ENCODE measurements at regions not wholly inside any gene's neighbourhood (a gene's known extent, or its start where the extent isn't known, plus 50 kb on each side); places are given as distances from the start of the nearest gene placed in this dataset.

DNA sequence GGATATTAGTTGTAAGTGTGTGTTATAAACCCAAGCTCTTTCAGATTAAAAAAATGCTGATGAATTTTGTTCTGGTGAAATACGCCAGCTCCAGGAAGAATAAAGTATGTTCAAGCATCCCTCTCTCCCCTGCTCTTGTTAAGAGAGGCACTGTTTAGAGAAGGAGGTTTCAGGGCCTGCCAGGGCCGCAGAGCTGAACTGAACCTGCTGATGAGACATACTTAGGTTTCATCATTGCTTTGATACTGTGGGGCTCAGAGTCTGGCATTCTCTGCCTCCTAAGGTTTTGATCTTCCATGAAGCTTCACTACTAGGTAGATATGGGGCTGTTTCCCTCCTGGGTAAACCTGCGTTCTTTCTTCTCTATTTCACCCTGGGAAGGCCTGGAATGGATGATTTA is 175.3 kb upstream of the FAM20A start:
- TF ChIP-seq, protein P1, sequence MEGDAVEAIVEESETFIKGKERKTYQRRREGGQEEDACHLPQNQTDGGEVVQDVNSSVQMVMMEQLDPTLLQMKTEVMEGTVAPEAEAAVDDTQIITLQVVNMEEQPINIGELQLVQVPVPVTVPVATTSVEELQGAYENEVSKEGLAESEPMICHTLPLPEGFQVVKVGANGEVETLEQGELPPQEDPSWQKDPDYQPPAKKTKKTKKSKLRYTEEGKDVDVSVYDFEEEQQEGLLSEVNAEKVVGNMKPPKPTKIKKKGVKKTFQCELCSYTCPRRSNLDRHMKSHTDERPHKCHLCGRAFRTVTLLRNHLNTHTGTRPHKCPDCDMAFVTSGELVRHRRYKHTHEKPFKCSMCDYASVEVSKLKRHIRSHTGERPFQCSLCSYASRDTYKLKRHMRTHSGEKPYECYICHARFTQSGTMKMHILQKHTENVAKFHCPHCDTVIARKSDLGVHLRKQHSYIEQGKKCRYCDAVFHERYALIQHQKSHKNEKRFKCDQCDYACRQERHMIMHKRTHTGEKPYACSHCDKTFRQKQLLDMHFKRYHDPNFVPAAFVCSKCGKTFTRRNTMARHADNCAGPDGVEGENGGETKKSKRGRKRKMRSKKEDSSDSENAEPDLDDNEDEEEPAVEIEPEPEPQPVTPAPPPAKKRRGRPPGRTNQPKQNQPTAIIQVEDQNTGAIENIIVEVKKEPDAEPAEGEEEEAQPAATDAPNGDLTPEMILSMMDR (IDR thresholded peaks at IDR 0.05) = no peak
- no peak for TF ChIP-seq POLR2A (IDR thresholded peaks at IDR 0.05)

Measured in lower leg skin (tissue), 3 donors.